ENCODE measurements at regions not wholly inside any gene's neighbourhood (a gene's known extent, or its start where the extent isn't known, plus 50 kb on each side); places are given as distances from the start of the nearest gene placed in this dataset.
"Not testable (repeated sequence)": the region's sequence is repeated elsewhere in the genome, so short reads cannot be mapped to it uniquely, and the experiment has no call there.

DNA sequence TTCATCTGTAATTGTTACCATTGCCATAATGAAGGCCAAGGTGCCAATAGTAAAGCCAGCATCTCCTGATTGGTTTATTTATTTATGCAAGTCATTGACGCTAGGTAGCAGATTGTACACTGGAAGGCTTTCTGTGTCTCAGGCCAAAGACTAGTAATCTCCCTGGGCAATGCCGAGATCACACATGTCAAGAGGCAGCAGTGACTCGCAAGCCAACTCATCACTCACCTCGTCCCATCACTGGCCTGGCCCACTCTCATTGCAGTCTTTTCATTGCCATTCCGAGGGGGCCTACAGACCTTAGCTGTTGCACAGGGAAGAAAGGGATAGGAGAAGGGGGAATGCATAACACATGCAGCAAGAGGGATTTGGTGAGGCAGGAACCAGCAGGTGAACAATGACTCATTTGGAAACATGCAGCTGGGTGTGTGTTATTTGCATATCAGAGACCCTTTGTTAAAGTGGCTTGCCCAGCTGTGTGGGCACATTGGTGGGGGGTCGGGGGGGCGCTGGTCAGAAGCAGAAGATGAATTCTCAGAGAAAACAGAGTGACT lies 448.7 kb upstream of the HNRNPA3 start:
- no peak for DNase-seq (ENCODE audit: low spot score)

- DNase-seq (ENCODE audit: low spot score), result no peak
Observed at GRCh38 chr2:176764921-176765320, 447.7 kb upstream of the HNRNPA3 start.

DNA sequence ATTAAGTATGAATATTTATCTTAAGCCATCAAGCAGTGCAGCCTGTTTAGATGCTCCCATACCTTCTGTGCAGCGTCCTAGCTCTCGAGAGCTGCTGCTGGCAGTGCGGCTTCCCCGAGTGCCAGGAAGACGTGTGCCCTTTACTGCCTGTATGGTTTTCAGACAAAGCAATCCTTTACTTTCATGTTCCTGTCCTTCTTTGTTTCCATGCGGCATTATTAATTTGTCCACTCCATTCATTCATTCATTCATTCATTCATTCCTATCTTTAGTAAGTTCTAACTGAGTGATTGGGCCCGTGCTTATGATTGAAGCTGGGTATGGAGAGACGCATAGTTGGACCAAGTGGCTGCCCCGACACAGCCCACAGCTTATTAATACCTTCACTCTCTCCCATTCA lies 446.6 kb upstream of the HNRNPA3 start:
- no peak for DNase-seq (ENCODE audit: low spot score)

GRCh38 chr2:176768185-176768584 lies 444.4 kb upstream of the HNRNPA3 start:
- DNase-seq (ENCODE audit: low spot score), result no peak

DNA sequence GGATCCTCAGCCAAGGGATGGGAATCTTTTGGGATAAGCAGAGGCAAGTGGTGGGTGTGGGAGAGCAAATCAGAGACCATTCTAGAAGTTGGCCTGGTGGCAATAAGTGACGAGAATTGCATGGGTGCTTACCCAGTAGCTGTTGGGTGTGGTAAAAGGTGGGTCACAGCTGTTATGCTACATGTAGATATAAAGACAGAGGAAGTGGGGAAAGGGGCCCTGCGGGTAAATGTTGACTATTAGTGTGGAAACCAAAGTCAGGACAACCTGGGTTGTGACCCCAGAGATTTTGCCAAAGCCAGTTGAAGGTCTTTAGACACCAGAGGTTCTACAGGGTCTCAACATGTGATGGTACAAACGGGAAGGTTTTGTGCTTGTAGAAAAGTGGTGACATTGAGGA lies 443.6 kb upstream of the HNRNPA3 start:
- no peak for DNase-seq (ENCODE audit: low spot score)

DNA sequence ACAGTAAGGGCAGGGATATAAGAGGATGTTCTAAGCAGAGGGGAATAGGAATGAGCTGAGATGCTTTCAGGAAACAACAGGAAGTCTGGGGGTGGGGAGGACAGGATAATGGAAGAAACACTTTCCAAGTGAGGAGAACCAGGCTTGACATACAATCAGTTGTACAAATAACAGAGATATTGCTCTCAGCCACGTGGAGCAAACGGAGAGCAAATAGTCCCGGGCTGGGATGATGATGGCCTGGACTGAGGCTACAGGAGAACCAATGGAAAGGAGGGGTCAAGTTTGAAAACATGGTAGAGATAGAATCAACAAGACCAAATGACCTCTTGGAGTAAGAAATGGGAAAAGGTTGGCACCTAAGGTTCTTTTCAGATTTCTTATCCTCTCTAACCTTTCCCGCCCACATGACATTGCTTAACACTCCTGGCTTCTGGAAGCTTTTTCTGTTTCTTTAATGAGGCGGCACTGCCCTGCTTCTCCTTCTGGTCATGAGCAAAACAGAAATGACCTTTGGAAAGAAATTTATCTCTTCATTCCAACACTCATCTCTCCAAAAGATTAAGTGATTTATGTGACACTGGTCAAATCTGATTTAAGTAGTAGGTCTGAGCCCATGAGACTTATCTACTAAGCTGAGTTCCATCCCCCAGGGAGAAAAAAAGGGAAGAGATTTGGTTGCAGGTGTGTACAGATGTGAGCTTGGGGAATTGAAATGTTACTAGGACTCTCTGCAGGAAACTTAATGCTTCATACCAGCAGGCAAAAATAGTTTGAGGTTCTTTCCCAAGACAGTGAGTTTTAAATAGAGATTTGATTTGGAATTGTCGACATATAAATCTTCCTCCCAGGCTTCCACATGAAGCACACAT lies 442.9 kb upstream of the HNRNPA3 start:
- DNase-seq (ENCODE audit: low spot score), result no peak

- DNase-seq (ENCODE audit: low spot score), result no peak
Observed at GRCh38 chr2:176772816-176773215, 439.8 kb upstream of the HNRNPA3 start.

- no peak for DNase-seq (ENCODE audit: low spot score)
Observed at GRCh38 chr2:176774766-176775451, 437.7 kb upstream of the HNRNPA3 start.

DNA sequence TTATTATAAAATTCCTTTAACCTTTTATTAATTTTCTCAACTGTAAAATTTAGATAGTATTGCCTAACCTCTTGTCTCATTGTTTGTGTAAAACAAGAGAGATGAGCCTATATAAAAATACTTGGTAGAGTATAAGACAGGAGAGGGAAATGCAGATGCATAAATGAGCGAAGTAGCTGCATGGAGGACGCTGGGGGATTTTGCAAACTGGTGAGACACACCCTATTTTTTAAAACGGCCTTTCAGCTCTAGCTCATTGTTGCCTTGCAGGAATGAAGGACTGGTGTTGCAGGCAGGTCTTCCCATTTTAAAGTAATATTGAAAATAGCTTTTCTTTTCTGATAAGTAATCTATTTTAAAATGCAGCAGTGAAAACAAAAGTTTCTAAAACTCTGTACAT lies 435.3 kb upstream of the HNRNPA3 start:
- DNase-seq (ENCODE audit: low spot score), result no peak

GRCh38 chr2:176779917-176780316 lies 432.7 kb upstream of the HNRNPA3 start:
- no peak for DNase-seq (ENCODE audit: low spot score)

GRCh38 chr2:176780348-176780747 lies 432.2 kb upstream of the HNRNPA3 start:
- DNase-seq (ENCODE audit: low spot score), result no peak

DNA sequence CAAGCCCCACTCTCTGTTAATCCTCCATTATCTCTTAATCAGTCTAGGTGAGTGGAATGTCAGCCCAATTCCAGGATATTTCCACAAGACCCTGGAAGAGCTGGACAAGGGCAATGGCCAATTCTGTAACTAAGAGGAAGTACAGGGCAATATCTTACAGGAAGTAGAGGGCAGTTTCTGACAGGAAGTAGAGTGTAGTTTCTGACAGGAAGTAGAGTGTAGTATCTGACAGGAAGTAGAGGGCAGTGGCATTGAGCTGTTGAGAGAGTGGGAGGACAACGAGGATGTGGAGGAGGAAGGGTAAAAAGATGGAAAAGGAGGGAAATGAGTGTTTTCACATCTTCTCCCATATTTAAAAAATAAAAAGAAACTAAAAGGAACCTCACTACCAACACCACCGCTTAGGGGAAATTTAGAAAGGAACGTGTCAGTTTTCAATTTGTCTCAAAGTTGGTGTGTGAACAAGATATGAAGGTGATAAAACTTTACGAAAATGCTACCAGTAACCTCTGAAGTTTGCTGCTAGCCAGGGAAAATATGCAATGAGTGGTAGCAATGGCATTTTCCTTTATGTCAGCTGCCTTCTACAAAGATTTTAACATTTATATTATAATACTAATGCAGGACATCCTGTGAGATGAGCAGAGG lies 430.9 kb upstream of the HNRNPA3 start:
- DNase-seq (ENCODE audit: low spot score), result no peak

- no peak for DNase-seq (ENCODE audit: low spot score)
Observed at GRCh38 chr2:176784633-176785200, 427.9 kb upstream of the HNRNPA3 start.

DNA sequence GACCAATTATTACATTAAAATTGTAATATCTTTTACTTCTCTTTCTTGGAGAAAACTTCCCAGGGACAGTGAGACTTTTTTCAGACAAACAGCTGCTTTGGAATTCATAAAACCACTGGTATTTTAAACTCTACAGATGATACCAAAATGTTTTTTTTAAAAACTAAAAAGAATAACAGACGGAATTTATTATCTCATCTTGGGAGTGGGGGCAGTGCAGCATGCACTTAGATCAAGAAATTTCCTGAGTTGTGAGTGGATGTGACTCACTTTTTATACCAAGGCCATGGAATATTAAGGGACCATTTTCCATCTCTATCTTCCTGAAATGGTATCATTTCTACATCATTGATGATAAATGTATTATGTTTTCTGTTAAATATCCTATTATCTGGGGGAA lies 422.8 kb upstream of the HNRNPA3 start:
- no peak for DNase-seq (ENCODE audit: low spot score)

DNA sequence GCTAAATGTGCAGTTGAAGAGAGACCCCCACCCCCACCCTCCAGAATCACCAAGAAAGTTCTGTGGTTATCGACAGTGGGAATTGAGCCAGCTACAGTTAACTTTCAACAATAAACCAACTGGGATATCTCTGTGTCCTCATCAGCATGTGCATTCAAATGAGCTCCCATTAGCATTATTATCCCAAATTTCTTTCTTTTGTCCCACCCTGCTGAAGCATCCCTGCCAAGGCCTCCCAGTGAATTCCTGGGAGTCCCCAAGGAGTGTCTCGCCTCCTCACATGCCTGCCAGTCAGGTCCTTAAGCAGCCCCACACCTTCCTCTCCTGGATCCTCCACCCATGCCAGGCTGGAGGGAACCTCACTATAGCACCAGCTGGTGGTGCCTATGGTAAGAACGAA lies 422.1 kb upstream of the HNRNPA3 start:
- no peak for DNase-seq (ENCODE audit: low spot score)

- no peak for DNase-seq (ENCODE audit: low spot score)
Observed at GRCh38 chr2:176793792-176794191, 418.8 kb upstream of the HNRNPA3 start.

DNA sequence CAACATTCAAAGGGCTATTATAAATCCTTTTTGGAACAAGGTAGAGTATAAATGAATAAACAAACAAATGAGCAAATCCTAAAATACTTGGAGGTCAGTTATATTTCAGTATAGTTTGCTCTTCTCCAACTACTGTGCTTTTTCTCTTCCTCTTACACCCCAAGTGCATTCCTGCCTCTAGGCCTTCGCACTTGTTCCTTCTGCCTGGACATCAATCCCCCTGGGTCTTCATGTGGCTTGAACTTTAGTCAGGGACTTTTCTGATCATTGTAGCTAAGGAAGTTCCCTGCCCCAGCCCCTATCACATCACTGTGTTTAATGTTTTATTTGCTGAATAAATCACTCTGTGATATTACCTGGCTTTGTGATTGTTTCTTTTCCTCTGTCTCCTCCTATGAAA lies 418.2 kb upstream of the HNRNPA3 start:
- no peak for DNase-seq (ENCODE audit: low spot score)

DNA sequence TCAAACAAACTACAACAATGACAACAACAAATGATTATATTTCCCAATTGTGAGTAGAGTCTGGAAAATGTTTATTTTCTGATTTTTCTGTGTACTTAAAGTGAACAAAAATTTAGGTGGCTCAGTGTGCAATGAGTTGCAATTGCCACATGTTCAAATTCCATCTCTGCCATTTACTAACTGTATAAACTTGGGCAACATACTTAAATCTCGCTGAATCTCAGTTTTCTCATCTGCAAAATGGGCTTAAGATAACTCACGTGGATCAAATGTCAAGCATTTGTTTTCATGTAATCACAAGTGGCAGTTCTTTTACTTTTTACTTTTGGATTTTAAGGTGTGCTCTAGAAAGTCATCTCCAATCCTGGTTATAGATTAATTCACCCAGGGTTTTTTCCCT lies 416.8 kb upstream of the HNRNPA3 start:
- DNase-seq (ENCODE audit: low spot score), result no peak

DNA sequence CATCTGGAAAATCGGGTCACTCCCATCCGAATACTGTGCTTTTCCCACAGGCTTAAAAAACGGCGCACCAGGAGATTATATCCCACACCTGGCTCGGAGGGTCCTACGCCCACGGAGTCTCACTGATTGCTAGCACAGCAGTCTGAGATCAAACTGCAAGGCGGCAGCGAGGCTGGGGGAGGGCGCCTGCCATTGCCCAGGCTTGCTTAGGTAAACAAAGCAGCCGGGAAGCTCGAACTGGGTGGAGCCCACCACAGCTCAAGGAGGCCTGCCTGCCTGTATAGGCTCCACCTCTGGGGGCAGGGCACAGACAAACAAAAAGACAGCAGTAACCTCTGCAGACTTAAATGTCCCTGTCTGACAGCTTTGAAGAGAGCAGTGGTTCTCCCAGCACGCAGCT lies 415.9 kb upstream of the HNRNPA3 start:
- not testable (repeated sequence) for DNase-seq (ENCODE audit: low spot score)

GRCh38 chr2:176804392-176804791 lies 408.2 kb upstream of the HNRNPA3 start:
- no peak for DNase-seq (ENCODE audit: low spot score)

DNA sequence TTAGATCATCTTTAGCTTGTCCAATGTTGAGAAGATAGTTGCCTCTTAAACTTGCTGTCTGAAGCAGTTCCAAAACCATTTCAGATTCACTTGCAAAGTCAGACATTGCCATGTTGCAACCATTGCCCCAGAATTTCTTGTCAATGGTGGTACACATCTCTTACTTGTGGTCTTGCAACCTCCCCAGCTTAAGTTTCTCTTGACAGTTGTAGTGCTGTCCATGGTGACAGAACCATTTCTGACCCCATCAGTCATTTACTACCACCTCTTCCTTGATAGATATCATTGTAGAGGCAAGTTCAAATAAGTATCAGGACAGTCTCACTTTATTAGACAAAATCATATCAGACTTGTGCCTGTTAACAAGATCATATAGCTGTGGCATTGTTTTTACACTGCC lies 407.2 kb upstream of the HNRNPA3 start:
- no peak for DNase-seq (ENCODE audit: low spot score)

DNA sequence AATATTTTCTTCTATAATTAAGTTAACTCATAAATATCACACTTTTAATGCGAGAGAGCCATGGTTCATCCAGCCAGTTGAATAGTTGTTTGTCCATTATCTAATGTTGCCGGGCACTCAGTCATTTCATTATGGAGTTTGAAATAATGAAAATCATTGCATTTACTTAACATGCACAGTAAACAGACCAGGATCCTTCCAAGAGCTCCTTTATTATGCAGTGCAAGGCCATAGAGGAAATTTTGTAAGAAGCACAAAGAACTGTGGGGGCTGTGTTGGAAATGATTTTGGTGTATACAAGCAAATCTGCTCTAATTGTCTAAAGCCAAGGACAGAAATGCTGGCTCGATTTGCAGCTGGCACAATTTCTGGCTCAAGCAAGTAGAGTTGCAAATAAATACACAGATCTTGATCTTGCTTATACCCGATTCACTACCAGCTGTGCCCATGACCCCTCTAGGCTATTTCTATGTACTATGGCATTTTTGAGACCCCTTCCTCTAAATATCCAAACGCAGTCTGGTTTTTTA lies 400.3 kb upstream of the HNRNPA3 start:
- DNase-seq (ENCODE audit: low spot score), result no peak

Data from ureter (tissue), 1 donor.